ENCODE measurements at regions not wholly inside any gene's neighbourhood (a gene's known extent, or its start where the extent isn't known, plus 50 kb on each side); places are given as distances from the start of the nearest gene placed in this dataset.

DNA sequence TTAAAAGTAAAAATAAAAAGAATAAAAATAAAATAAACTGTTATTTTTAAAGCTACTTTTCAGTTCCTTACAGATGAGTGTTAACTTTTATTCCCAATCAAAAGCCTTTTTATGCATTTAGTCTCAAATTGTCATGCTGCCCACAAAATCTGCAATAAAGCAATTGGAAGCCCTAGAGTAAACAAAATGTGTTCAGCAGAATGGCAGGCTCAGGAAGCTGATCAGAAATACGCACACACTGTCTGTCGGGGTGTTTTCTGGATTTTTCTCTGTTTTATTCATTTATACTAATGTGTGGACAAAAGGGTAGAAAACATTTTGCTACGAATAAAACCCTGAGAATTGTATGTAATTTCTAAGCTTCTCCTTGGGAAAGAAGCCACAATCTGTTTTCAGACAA is 162.8 kb downstream of the RCN1 start:
- in situ Hi-C loops (cut with MboI) (no loop called here), intact Hi-C loops (cut with micrococcal nuclease) (no loop called here)
- H2AFZ ChIP-seq (ENCODE audit: low read depth, low read length): no peak overlapping the region
- H4K20me1 ChIP-seq (replicated peaks; ENCODE audit: control insufficient read depth, insufficient read depth, low read length): no peaks in the 10 kb centered on the region
- H3K9me3 ChIP-seq (replicated peaks; ENCODE audit: control insufficient read depth, insufficient read depth, low read depth, low read length): no peaks in the 10 kb centered on the region
- BruUV-seq (replicated peaks): no TSS peak
- H3K4me1 ChIP-seq (replicated peaks in 1 of 2; ENCODE audit: control insufficient read depth in 2 of 2, insufficient read depth in 2 of 2, low read length in 2 of 2): no peaks in the 10 kb centered on the region
- ATAC-seq: no peak
- ChIA-PET CTCF (ENCODE audit: low intra/inter-chr PET ratio) (interaction anchor here (0.6 kb wide), 1 partner anchor 1356 kb away, joined by 3 read pairs; no protein-coding TSS in a partner anchor), POLR2A (no interaction called here)
- no peak for TF ChIP-seq NFIX (CRISPR knock-in tag; IDR thresholded peaks at IDR 0.05; ENCODE audit: low read depth)
- no peak for TF ChIP-seq KHSRP (IDR thresholded peaks at IDR 0.05)
- TF ChIP-seq BRF1 (IDR thresholded peaks at IDR 0.05; ENCODE audit: borderline replicate concordance, extremely low read depth, insufficient read length): no peak
- TF ChIP-seq ELF1 (tag; IDR thresholded peaks at IDR 0.05): no peak
- no peak for TF ChIP-seq ZKSCAN3 (CRISPR knock-in tag; IDR thresholded peaks at IDR 0.05)
- TF ChIP-seq HNRNPL (IDR thresholded peaks at IDR 0.05; ENCODE audit: low read depth, low read length): no peak
- TF ChIP-seq RBM15 (IDR thresholded peaks at IDR 0.05; ENCODE audit: insufficient read depth, low read length): no peak
- no peak for FAIRE-seq
- no peak overlapping the region for H3K27ac ChIP-seq (ENCODE audit: extremely low read depth, low read depth, low read length)
- 0% methylated on average over 3 of the region's 3 CpGs for WGBS (ENCODE audit: insufficient coverage, low coverage, missing lambda C conversion rate)
- no peaks in the 10 kb centered on the region for H3K36me3 ChIP-seq (ENCODE audit: control insufficient read depth, insufficient read depth, low read length)
- no peak overlapping the region for H3K9ac ChIP-seq (ENCODE audit: insufficient read depth in 1 of 2, low read depth in 2 of 2, low read length in 2 of 2)
- H3K27me3 ChIP-seq (ENCODE audit: control insufficient read depth in 2 of 2, insufficient read depth in 2 of 2, low read length in 2 of 2): peaks cover 0 to 7% of the 10 kb centered on the region in 2 experiments; a peak in 3 of 5 replicates
- no peak overlapping the region for H3K4me2 ChIP-seq (ENCODE audit: insufficient read depth, low read length)
- no peak overlapping the region for H3K4me3 ChIP-seq
- no peaks in the 10 kb centered on the region for H3K79me2 ChIP-seq (ENCODE audit: control insufficient read depth, insufficient read depth, low read length)
- no peaks in the 10 kb centered on the region for H3K9me1 ChIP-seq (ENCODE audit: control insufficient read depth, insufficient read depth, low read length)
- no peak for DNase-seq (ENCODE audit: extremely low read depth in 1 of 4, low spot score in 3 of 4)

DNA sequence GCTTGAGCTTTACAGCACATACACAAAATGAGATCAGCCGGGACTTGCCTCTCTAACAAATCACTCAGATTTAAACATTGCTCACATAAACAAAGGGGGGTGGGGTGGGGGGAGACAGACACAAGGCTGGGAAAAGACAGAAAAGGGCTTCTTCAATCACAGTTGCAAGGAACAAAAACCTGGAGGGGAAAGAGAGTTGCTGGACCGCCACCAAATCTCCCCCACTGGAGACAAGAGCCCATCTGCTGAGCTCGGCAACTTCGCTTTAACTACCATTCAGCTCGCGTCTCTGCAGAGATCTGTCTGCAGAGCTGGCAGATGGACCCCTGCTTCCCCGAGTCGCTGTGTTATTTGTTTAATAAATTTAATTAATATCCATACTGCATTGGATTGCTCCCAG is 165.0 kb downstream of the RCN1 start:
- H4K20me1 ChIP-seq (replicated peaks; ENCODE audit: control insufficient read depth, insufficient read depth, low read length): no peaks in the 10 kb centered on the region
- FAIRE-seq: no peak
- WGBS (ENCODE audit: insufficient coverage, low coverage, missing lambda C conversion rate): 0% methylated on average over 8 of the region's 8 CpGs
- no peaks in the 10 kb centered on the region for H3K9me3 ChIP-seq (replicated peaks; ENCODE audit: control insufficient read depth, insufficient read depth, low read depth, low read length)
- no peaks in the 10 kb centered on the region for H3K79me2 ChIP-seq (ENCODE audit: control insufficient read depth, insufficient read depth, low read length)
- no peak overlapping the region for H3K9ac ChIP-seq (ENCODE audit: insufficient read depth in 1 of 2, low read depth in 2 of 2, low read length in 2 of 2)
- H2AFZ ChIP-seq (ENCODE audit: low read depth, low read length): no peak overlapping the region
- no peak overlapping the region for H3K27ac ChIP-seq (ENCODE audit: extremely low read depth, low read depth, low read length)
- no TSS peak for BruUV-seq (replicated peaks)
- CTCF ChIA-PET (ENCODE audit: low intra/inter-chr PET ratio): no interaction called here
- no peak overlapping the region for H3K4me3 ChIP-seq
- no peak for DNase-seq (ENCODE audit: extremely low read depth in 1 of 4, low spot score in 3 of 4)
- in situ Hi-C loops (cut with MboI) (no loop called here), intact Hi-C loops (cut with micrococcal nuclease) (no loop called here)
- POLR2A ChIA-PET: interaction anchor here (0.7 kb wide), 1 partner anchor 328 kb away, joined by 3 read pairs; the partner anchor contains the start of gene EIF3M
- no peaks in the 10 kb centered on the region for H3K4me1 ChIP-seq (replicated peaks in 1 of 2; ENCODE audit: control insufficient read depth in 2 of 2, insufficient read depth in 2 of 2, low read length in 2 of 2)
- no peak for ATAC-seq
- no peak overlapping the region for H3K4me2 ChIP-seq (ENCODE audit: insufficient read depth, low read length)
- no peaks in the 10 kb centered on the region for H3K36me3 ChIP-seq (ENCODE audit: control insufficient read depth, insufficient read depth, low read length)
- no peaks in the 10 kb centered on the region; a peak in 2 of 5 replicates for H3K27me3 ChIP-seq (ENCODE audit: control insufficient read depth in 2 of 2, insufficient read depth in 2 of 2, low read length in 2 of 2)
- H3K9me1 ChIP-seq (ENCODE audit: control insufficient read depth, insufficient read depth, low read length): no peaks in the 10 kb centered on the region
- TF ChIP-seq, protein P1, sequence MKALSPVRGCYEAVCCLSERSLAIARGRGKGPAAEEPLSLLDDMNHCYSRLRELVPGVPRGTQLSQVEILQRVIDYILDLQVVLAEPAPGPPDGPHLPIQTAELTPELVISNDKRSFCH (CRISPR knock-in tag; IDR thresholded peaks at IDR 0.05): no peak
- TF ChIP-seq, protein P1 (tag; IDR thresholded peaks at IDR 0.05): no peak
- TF ChIP-seq SIN3A (IDR thresholded peaks at IDR 0.05; ENCODE audit: borderline replicate concordance in 2 of 2, control insufficient read depth in 1 of 2, low read depth in 2 of 2, low read length in 2 of 2): no peak
- TF ChIP-seq PTRF (tag; IDR thresholded peaks at IDR 0.05): no peak
- TF ChIP-seq CBX5 (IDR thresholded peaks at IDR 0.05; ENCODE audit: borderline replicate concordance, low read depth): no peak
- TF ChIP-seq IRF2 (CRISPR knock-in tag; IDR thresholded peaks at IDR 0.05): no peak
- TF ChIP-seq TAF9B (IDR thresholded peaks at IDR 0.05; ENCODE audit: partially characterized antibody): no peak
- no peak for TF ChIP-seq XRCC4 (IDR thresholded peaks at IDR 0.05; ENCODE audit: extremely low read depth, insufficient read depth, insufficient read length)

All from K562 (cell line).